B cell (primary cell): ENCODE measurements at regions not wholly inside any gene's neighbourhood (a gene's known extent, or its start where the extent isn't known, plus 50 kb on each side); places are given as distances from the start of the nearest gene placed in this dataset.

Experiments
- ATAC-seq: fragments of 200-7000 bp; cut with Tn5 transposase; one replicate; pipeline ENCODE4 v1.10.0; 2021; ENCODE audit warnings: low read depth, mild to moderate bottlenecking, moderate number of reproducible peaks, moderate library complexity
- CTCF ChIA-PET: fragments of 350-600 bp; sonication (Branson Sonifier 250); formaldehyde crosslinking; loops from one replicate; lab custom pipeline; 2021; ENCODE audit warnings: antibody characterized with exemption, inconsistent platforms; lab: Charles Lee
- POLR2A ChIA-PET: fragments of 350-600 bp; sonication (Branson Sonifier 250); formaldehyde crosslinking; loops from one replicate; lab custom pipeline; 2021; ENCODE audit warnings: antibody characterized with exemption; lab: Charles Lee
- DNase-seq: peaks from one replicate; pipeline ENCODE4 v3.0.0; 2013
- H2AFZ ChIP-seq: 2 replicates; pipeline ENCODE4 v1.6.1; 2012; ENCODE audit warnings: mild to moderate bottlenecking, low read depth, low read length; ENCODE audit not compliant: insufficient read depth, poor library complexity, severe bottlenecking
- H3K27ac ChIP-seq, 2 donors: 1 replicate in 1 of 2; 2 replicates in 1 of 2; pipeline ENCODE4 v1.5.1; 2012 to 2013; ENCODE audit warnings: low read length in 2 of 2, mild to moderate bottlenecking in 2 of 2, moderate library complexity in 1 of 2
- H3K27me3 ChIP-seq, 4 experiments: fragments of 200-600 bp in 1 of 4; sonication (generic) in 1 of 4; replicated peaks in 1 of 4; 1 replicate in 2 of 4; 2 replicates in 2 of 4; pipeline versions ENCODE4 v1.6.1 to v1.7.0; 2013 to 2016; ENCODE audit warnings: low read length in 3 of 4, mild to moderate bottlenecking in 2 of 4, mixed read lengths in 1 of 4, moderate library complexity in 1 of 4; ENCODE audit not compliant: insufficient read depth in 4 of 4, control insufficient read depth in 3 of 4; ENCODE audit errors: control extremely low read depth in 1 of 4
- H3K36me3 ChIP-seq, 2 experiments: replicated peaks in 1 of 2; 1 replicate in 1 of 2; 2 replicates in 1 of 2; pipeline versions ENCODE4 v1.6.1 to v1.7.1; 2013; ENCODE audit warnings: low read length in 1 of 2; ENCODE audit not compliant: insufficient read depth in 2 of 2, control insufficient read depth in 1 of 2; ENCODE audit errors: control extremely low read depth in 1 of 2, extremely low read depth in 1 of 2
- H3K4me1 ChIP-seq, 2 donors: fragments of 200-600 bp in 1 of 2; sonication (generic) in 1 of 2; 1 replicate in 1 of 2; 2 replicates in 1 of 2; pipeline versions ENCODE4 v1.5.1 to v1.6.1; 2013 to 2017; ENCODE audit warnings: low read length in 2 of 2; ENCODE audit not compliant: control insufficient read depth in 2 of 2, insufficient read depth in 2 of 2
- H3K4me2 ChIP-seq: replicated peaks from 2 replicates; pipeline ENCODE3; 2012; ENCODE audit warnings: mild to moderate bottlenecking, low read depth, low read length; ENCODE audit not compliant: poor library complexity, severe bottlenecking
- H3K4me3 ChIP-seq, 5 experiments: fragments of 200-600 bp in 1 of 5; sonication (generic) in 1 of 5; 1 replicate in 3 of 5; 2 replicates in 2 of 5; pipeline versions ENCODE4 v1.5.1 to v1.7.0; 2011 to 2016; ENCODE audit warnings: low read length in 4 of 5, mild to moderate bottlenecking in 4 of 5, low read depth in 2 of 5, control low read depth in 1 of 5, moderate library complexity in 1 of 5; ENCODE audit not compliant: insufficient read depth in 1 of 5; ENCODE audit errors: control extremely low read depth in 1 of 5, extremely low read depth in 1 of 5
- H3K79me2 ChIP-seq: fragments of 200-600 bp; sonication (generic); one replicate; pipeline ENCODE4 v1.6.0; 2016; ENCODE audit warnings: low read length; ENCODE audit not compliant: control insufficient read depth, insufficient read depth
- H3K9ac ChIP-seq: fragments of 200-600 bp; sonication (generic); 2 replicates; pipeline ENCODE4 v1.6.1; 2017; ENCODE audit warnings: mild to moderate bottlenecking, low read length, moderate library complexity
- H3K9me3 ChIP-seq, 3 donors: one replicate each; pipeline versions ENCODE4 v1.6.1 to v1.7.1; 2013; ENCODE audit warnings: low read length in 2 of 3; ENCODE audit not compliant: control insufficient read depth in 2 of 3, insufficient read depth in 1 of 3; ENCODE audit errors: control extremely low read depth in 1 of 3
- H4K20me1 ChIP-seq: 2 replicates; pipeline ENCODE4 v1.6.0; 2012; ENCODE audit warnings: mild to moderate bottlenecking, low read length; ENCODE audit not compliant: insufficient read depth, control insufficient read depth, poor library complexity, severe bottlenecking
- H3K27ac Mint-ChIP-seq: one replicate; pipeline ENCODE4 v1.8.0; 2021; ENCODE audit warnings: mixed read lengths
- H3K27me3 Mint-ChIP-seq: one replicate; pipeline ENCODE4 v1.8.0; 2021; ENCODE audit warnings: mixed read lengths
- H3K4me1 Mint-ChIP-seq: one replicate; pipeline ENCODE4 v1.8.0; 2021; ENCODE audit warnings: mixed read lengths
- H3K4me3 Mint-ChIP-seq: one replicate; pipeline ENCODE4 v1.8.0; 2021; ENCODE audit warnings: mixed read lengths
- H3K9me3 Mint-ChIP-seq: one replicate; pipeline ENCODE4 v1.8.0; 2022; ENCODE audit warnings: mixed read lengths; ENCODE audit not compliant: insufficient read depth
- CTCF ChIP-seq: fragments of 200-600 bp; IDR thresholded peaks from one replicate; pipeline ENCODE4 v1.8.0; 2022; ENCODE audit warnings: antibody characterized with exemption, mild to moderate bottlenecking
- EZH2 ChIP-seq: IDR thresholded peaks from 2 replicates; pipeline ENCODE4 v1.6.1; 2012; ENCODE audit warnings: borderline replicate concordance, low read depth, mild to moderate bottlenecking, moderate library complexity, low read length; ENCODE audit not compliant: insufficient read depth, poor library complexity, severe bottlenecking
- WGBS: methylation state at CpG from one replicate; pipeline ENCODE4 v1.1.5; 2013; ENCODE audit warnings: missing lambda C conversion rate; ENCODE audit not compliant: insufficient coverage; 5-methylcytosine and 5-hydroxymethylcytosine counted together
- intact Hi-C: fragments of 100-400 bp; cut with micrococcal nuclease; formaldehyde crosslinking; loops from one replicate; pipeline ENCODE4 v1.10.0; 2022

GRCh38 chr3:21062831-21063294, 688.1 kb downstream of the ZNF385D start:
- no peak for TF ChIP-seq EZH2
- TF ChIP-seq CTCF: no peak
- Histone ChIP-seq H3K27ac (no peak overlapping the region), H3K36me3 (no peaks in the 10 kb centered on the region), H3K27me3 (no peaks in the 10 kb centered on the region), H3K4me3 (no peak overlapping the region), H3K4me1 (no peaks in the 10 kb centered on the region), H3K4me2 (no peak overlapping the region), H4K20me1 (no peaks in the 10 kb centered on the region), H3K9me3 (peaks cover 0 to 5% (median 0%) of the 10 kb centered on the region in 3 donors), H2AFZ (no peak overlapping the region), H3K9ac (no peak overlapping the region), H3K79me2 (no peaks in the 10 kb centered on the region)
- CTCF ChIA-PET: no interaction called here
- WGBS: no CpG with 5 or more reads among the region's 4 CpGs
- no peak for DNase-seq
- Mint-ChIP-seq H3K9me3 (peaks cover under 1% of the 10 kb centered on the region), H3K4me3 (no peak overlapping the region), H3K4me1 (no peaks in the 10 kb centered on the region), H3K27ac (no peak overlapping the region), H3K27me3 (no peaks in the 10 kb centered on the region)
- POLR2A ChIA-PET: no interaction called here
- intact Hi-C loops: no loop called here
- ATAC-seq: no peak

- intact Hi-C loops: no loop called here
- H2AFZ ChIP-seq: no peak overlapping the region
- Mint-ChIP-seq H3K9me3 (peaks cover 2% of the 10 kb centered on the region), H3K4me3 (no peak overlapping the region), H3K27me3 (no peaks in the 10 kb centered on the region), H3K27ac (no peak overlapping the region), H3K4me1 (no peaks in the 10 kb centered on the region)
- ChIA-PET CTCF (no interaction called here), POLR2A (no interaction called here)
- no peaks in the 10 kb centered on the region for H3K27me3 ChIP-seq
- H3K9me3 ChIP-seq: peaks cover 0 to 3% (median 0%) of the 10 kb centered on the region in 3 donors
- no peaks in the 10 kb centered on the region for H3K36me3 ChIP-seq
- no peaks in the 10 kb centered on the region for H3K4me1 ChIP-seq
- H3K4me3 ChIP-seq: no peak overlapping the region
- ATAC-seq (no peak), DNase-seq (no peak)
- H3K9ac ChIP-seq: no peak overlapping the region
- 100% methylated on average over 1 of the region's 3 CpGs for WGBS
- no peaks in the 10 kb centered on the region for H3K79me2 ChIP-seq
- H3K4me2 ChIP-seq: no peak overlapping the region
- no peak overlapping the region for H3K27ac ChIP-seq
- no peak for TF ChIP-seq EZH2
- TF ChIP-seq CTCF: no peak
- H4K20me1 ChIP-seq: no peaks in the 10 kb centered on the region
Observed at GRCh38 chr3:21059404-21059803, 691.6 kb downstream of the ZNF385D start.
